AG09309 (cell line): ENCODE measurements at regions not wholly inside any gene's neighbourhood (a gene's known extent, or its start where the extent isn't known, plus 50 kb on each side); places are given as distances from the start of the nearest gene placed in this dataset.

ENCODE experiments used
- DNase-seq: peaks from one replicate; pipeline ENCODE4 v3.0.0-alpha.2; 2010; ENCODE audit warnings: low read depth
- H3K4me3 ChIP-seq: 2 replicates; pipeline ENCODE4 v1.5.1; 2011; ENCODE audit warnings: mild to moderate bottlenecking, low read depth, low read length, moderate library complexity; ENCODE audit not compliant: control insufficient read depth
- CTCF ChIP-seq: IDR thresholded peaks from 2 replicates; pipeline ENCODE4 v1.5.1; 2011; ENCODE audit warnings: mild to moderate bottlenecking, low read depth, low read length, inconsistent platforms; ENCODE audit not compliant: insufficient read depth, control insufficient read depth; ENCODE audit errors: missing control alignments

- TF ChIP-seq CTCF = peak; percentile 39
- no peak for DNase-seq
- no peak overlapping the region for H3K4me3 ChIP-seq
These were observed 172.5 kb downstream of the SMAD2 start for GRCh38 chr18:47758000-47758399.

- peak; percentile 94 for TF ChIP-seq CTCF
- H3K4me3 ChIP-seq = no peak overlapping the region
- DNase-seq = no peak
These were observed 174.0 kb downstream of the SMAD2 start for GRCh38 chr18:47756364-47757016.

- no peak for DNase-seq
- H3K4me3 ChIP-seq = no peak overlapping the region
- no peak for TF ChIP-seq CTCF
These were observed 175.4 kb downstream of the SMAD2 start for GRCh38 chr18:47755102-47755456.

- H3K4me3 ChIP-seq = no peak overlapping the region
- TF ChIP-seq CTCF = peak; percentile 82
- no peak for DNase-seq
These were observed 176.0 kb downstream of the SMAD2 start for GRCh38 chr18:47754311-47755101.

- no peak for TF ChIP-seq CTCF
- no peak for DNase-seq
- H3K4me3 ChIP-seq = no peak overlapping the region
These were observed 177.4 kb downstream of the SMAD2 start for GRCh38 chr18:47752796-47753645.

- DNase-seq = no peak
- H3K4me3 ChIP-seq = no peak overlapping the region
- no peak for TF ChIP-seq CTCF
These were observed 179.5 kb downstream of the SMAD2 start for GRCh38 chr18:47750889-47751423.
